ENCODE measurements at regions not wholly inside any gene's neighbourhood (a gene's known extent, or its start where the extent isn't known, plus 50 kb on each side); places are given as distances from the start of the nearest gene placed in this dataset.
"Not testable (repeated sequence)": the region's sequence is repeated elsewhere in the genome, so short reads cannot be mapped to it uniquely, and the experiment has no call there.

DNA sequence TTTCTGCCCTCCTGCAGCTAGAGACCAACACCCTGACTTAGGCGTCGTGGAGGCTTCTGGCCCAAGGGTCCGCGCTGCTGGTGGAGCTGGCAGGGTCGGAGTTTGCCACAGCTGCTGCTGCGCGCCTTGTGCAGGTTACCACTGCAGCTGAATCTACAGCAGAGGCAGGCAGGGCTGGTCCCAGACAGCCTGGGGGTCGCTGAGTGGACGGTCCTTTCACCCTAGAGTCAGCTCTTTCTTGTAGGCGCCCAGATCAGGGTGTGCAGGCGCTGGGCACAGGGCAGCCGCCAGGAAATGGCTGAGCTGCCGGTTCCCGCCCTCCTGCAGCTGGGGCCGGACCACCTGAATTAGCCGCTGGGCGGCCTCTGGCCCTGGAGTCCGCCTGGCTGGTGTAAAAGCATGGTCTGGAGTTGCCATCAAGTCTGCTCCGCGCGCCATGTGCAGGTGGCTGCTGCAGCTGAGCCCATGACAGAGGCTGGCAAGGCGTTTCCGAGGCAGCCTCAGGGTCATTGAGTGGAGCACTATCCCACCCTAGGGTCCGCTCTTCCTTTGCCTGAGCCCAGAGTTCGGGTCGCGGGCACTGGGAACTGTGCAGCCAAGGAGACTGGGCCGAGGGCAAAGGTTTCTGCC lies 144.3 kb downstream of the CCDC74A start:
- not testable (repeated sequence) for DNase-seq (ENCODE audit: low read depth in 3 of 3, low spot score in 1 of 3)

DNA sequence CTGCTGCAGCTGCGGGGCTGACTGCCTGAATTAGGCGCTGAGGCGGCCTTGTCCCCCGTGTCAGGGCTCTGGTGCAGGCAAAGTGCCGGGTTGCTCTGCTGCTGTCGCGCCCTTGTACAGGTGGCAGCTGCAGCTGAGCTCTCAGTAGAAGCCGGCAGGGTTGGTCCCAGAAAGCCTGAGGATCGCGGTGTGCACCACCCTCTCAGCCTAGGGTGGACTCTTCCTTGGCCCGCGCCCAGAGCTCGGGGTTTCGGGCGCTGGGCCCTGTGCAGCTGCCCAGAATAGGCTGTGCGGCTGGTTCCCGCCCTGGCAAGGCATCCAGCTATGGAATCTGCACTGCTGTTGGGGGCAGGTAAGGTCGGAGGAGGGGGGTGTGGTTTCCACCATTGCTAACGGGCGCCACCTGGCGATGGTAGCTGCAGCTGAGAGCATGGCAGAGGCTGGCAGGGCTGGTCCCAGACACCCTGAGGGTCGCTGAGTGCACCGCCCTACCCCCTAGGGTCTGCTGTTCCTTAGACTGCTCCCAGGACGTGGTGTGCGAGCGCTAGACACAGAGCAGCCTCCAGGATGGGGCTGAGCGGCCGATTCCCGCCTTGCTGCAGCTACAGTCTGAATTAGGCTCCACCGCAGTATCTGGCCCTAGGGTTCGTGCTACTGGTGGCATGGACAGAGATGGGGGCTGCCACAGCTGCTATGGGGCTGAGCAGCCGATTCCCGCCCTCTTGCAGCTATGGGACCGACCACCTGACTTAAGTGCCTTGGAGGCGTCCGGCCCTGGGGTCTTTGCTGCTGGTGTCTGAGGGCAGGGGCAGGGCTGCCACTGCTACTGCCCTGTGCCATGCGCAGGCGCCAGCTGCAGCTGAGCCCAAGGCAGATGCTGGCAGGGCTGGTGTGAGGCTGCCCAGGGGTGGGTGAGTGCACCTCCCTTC lies 145.0 kb downstream of the CCDC74A start:
- DNase-seq (ENCODE audit: low read depth in 3 of 3, low spot score in 1 of 3), result peak in 1 of 3 donors; percentile 52

DNA sequence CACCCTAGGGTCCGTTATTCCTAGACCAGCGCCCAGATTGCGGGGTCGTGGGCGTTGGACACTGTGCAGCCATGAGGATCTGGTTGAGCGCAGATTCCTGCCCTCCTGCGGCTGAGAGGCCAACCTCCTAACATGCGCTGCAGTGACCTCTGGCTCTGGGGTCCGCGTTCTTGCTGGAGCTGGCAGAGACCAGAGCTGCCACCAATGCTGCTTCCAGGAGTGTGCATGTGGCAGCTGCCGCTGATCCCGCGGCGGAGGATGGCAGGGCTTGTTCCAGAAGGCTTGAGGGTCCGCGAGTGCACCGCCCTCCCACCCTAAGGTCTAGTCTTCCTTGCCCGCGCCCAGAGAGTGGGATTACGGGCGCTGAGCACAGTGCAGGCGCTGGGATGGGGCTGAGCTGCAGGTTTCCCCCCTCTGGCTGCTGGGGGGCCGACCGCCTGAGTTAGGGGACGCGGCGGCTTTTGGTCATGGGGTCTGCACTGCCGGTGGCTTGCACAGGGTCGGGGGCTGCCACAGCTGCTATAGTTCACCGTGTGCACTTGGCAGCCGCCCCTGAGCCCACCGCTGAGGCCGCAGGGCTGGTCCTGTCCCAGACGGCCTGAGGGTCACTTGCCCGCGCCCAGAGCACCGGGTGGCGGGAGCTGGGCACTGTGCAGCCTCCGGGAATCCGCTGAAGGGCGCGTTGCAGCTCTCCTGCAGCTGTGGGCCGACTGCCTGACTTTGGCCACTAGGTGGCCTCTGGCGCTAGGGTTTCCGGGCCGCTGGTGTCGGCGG lies 145.9 kb downstream of the CCDC74A start:
- DNase-seq (ENCODE audit: low read depth in 3 of 3, low spot score in 1 of 3), result peak in 1 of 3 donors; percentile 48

DNA sequence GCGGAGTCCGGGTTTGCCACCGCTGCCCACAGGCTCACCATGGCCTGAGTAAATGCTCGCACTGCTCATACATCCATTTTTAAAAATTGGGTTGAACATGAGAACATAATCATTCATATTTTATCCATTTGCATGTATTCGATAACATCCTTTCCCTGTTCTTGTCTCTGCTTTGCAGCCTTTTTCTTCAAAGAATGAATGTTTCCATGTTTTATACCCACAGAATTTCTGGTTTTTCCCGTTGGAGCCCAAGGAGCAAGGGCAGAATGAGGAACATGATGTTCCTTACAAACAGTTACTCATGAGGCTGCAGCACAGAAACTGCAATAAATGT lies 146.5 kb downstream of the CCDC74A start:
- DNase-seq (ENCODE audit: low read depth in 3 of 3, low spot score in 1 of 3), result no peak

DNA sequence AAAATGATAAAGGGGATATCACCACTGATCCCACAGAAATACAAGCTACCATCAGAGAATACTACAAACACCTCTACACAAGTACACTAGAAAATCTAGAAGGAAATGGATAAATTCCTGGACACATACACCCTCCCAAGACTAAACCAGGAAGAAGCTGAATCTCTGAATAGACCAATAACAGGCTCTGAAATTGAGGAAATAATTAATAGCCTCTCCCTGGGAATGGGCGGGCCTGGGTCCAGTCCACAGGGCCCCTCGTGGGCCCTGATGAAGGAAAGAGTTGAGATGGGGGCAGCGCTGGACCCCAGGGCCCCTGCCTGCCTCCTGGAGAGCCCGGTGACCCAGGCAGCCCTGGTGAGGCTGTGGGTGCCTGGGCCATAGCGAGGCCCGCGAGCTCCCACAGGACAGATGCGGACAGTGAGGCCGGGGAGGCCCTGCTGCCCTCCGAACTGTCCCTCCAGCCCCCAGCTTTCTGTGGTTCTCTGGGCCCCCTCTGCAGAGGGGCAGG lies 154.0 kb downstream of the CCDC74A start:
- not testable (repeated sequence) for DNase-seq (ENCODE audit: low read depth in 3 of 3, low spot score in 1 of 3)

DNA sequence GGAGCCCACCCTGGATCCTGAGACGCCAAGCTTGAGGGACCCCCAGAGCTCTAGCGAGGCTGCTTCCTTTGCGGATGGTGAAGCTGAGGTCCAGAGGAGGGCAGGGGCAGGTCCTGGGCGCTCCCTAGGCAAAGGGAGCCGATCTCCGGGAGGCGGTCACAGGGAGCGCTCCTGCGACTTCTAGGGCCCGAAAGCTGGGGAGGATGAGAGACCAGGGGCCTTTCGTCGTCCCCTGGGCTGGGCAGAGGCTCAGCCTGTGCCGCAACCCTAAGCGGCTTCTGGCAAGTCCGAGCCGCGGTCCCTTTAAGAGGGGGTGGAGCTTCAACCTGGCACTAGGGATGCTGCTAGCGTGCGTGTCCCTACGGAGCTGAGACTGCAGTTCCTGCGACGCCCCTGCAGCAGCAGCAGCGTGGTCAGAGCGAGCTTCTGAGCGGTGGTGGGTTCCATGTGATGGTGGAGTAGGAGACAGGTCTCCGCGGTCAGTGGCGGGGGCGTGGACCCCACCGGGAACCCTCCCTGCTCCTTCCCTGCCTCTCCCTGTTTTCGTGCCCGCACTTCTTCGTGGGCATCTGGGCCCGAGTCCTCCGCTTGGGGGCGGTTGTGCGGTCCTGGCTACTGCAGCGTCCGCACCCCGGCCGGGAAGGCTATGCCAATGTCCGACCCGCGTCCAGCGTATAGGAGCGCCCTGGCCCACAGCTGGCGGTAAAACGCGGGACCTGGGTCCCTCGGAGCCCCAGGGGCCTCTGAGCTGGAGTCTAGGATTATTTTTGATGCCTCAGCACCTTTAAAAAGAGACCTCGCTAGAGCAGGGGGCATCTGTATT lies 154.6 kb downstream of the CCDC74A start:
- DNase-seq (ENCODE audit: low read depth in 3 of 3, low spot score in 1 of 3), result peak; percentile 24 to 49 (median 34)

DNA sequence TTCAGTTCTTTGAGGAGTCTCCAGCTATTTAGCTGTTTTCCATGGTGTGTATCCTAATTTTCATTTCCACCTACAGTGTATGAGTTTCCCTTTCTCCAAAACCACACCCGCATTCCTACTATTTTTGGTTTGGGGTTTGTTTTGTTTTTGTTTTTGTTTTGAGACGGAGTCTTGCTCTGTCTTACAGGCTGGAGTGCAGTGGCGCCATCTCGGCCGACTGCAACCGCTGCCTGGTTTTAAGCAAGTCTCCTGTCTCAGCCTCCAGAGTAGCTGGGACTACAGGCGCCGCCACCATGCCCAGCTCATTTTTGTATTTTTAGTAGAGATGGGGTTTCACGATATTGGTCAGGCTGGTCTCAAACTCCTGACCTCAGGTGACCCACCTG lies 155.2 kb downstream of the CCDC74A start:
- DNase-seq (ENCODE audit: low read depth in 3 of 3, low spot score in 1 of 3), result not testable (repeated sequence)

DNA sequence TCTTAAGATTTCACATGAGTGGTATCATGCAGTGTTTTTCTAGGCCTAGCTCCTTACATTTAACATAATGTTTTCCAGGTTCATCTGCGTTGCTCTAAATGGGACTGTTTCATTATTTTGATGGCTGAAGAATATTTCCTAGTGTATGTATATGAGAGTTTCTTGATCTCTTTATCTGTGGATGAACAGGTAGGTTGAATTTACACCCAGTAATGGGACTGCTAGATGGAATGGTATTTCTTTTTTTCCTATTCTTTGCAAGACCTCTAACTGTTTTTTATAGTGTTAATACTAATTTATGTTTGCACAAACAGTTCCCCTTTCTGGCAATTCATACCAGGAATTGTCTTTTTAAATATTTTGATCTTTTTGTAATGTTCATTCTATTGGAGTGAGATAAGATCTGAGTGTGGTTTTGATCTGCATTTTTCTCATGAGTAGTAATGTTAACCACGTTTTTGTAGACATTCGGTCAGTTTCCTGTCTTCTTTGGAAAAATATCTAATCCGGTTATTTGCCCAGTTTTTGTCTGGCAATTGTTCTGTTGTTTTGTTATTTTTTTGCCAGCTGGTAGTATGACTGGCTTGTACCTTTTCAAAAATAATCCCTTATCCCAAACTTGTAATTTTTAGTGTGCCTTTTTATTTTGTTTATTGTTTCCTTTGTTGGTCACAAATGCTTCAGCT lies 157.1 kb downstream of the CCDC74A start:
- DNase-seq (ENCODE audit: low read depth in 3 of 3, low spot score in 1 of 3), result not testable (repeated sequence)

DNA sequence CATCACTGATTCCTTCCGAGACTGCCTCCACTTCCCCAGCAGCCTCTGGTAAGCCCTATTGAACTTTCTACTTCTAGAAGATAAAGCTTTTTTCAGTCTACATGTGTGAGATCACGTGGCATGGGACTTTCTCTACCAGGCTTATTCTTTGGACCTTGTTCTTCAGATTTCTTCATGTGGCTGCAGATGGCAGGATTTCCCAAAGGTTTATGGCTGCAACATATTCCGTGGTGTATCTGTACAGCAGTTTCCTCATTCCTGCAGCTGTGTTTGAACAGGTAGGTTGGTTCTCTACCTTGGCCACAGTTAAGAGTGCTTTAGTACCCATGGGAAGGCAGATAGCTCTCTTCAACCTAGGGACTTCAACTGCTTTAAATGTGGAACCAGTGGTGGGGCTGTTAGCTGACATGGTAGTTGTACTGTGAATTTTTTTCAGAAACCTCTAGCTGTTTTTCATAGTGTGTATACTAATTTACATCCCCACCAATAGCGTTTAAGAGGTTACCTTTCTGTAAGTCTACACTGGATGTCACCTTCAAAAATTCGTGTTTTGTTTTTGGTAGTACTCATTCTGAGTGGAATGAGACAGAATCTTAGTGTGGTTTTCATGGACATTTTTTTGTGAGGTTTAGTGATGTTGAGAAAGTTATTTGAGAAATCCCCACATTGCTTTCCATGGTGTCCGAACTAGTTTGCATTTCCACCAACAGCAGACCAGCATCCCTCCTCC lies 158.6 kb downstream of the CCDC74A start:
- DNase-seq (ENCODE audit: low read depth in 3 of 3, low spot score in 1 of 3), result not testable (repeated sequence)

DNA sequence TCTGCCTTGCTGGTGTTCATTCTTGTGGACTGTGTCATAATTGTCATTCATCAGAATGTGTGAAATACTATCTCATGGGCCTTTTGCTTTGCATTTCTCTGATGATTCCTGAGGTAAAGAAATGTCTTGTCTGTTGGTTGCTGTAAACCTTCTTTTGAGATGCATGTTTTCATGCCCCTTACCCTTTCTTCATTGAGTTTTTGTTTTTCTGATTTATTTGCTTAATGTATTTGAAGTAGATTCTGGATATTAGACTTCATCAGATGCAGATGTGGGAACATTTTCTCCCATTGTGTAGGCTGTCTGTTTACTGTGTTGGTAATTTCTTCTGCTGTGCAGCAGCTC lies 159.2 kb downstream of the CCDC74A start:
- not testable (repeated sequence) for DNase-seq (ENCODE audit: low read depth in 3 of 3, low spot score in 1 of 3)

DNA sequence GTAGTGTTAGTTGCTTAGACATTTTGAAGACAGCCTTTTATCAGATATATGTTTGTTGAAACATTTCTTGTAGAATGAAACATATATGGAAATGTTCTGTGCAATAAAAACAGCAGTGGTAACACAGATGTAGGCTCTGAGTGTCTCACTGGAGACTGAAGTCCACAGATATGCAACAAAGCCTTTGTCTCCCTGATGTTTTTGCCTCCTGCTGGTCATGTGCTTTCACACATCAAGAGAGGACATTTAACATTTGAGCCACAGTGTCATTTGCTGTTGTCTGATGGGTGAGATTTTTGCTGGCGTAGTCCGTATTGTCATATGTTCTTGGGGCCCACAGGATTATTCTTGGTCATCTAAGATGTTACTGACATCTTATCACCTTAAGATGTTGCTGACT lies 161.4 kb downstream of the CCDC74A start:
- not testable (repeated sequence) for DNase-seq (ENCODE audit: low read depth in 3 of 3, low spot score in 1 of 3)

DNA sequence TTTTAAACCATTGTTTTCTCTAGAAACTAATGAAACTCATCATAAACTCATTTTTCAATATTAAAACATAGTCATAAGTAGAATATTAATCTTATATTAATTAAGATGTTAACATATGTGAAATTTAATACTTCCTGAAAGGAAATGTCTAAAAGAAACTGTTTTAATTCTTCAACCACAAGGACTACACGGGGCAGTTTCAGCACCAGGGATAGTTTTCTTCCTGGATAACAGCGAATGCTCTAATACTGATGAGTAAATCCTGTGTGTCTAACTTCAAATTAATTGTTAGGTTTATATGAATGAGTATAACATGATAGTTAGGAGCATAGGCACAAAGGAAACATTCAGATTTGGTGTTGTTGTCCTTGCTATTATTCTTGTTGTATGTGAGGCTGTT lies 183.6 kb downstream of the CCDC74A start:
- not testable (repeated sequence) for DNase-seq (ENCODE audit: low read depth in 3 of 3, low spot score in 1 of 3)

DNA sequence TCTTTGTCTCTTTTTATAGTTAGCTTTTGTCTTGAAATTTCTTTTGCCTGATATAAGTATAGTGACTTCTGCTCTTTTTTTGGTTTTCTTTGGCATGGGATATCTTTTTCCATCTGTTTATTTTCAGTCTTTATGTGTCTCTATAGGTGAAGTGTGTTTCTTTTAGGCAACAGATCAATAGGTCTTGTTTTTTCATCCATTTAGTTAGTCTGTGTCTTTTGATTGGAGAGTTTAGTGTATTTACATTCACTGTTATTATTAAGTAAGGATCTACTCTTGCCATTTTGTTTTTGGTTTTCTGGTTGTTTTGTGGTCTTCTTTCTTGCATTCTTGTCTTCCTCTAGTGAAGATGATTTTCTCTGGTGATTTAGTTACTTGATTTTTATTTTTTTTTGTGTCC lies 190.2 kb downstream of the CCDC74A start:
- not testable (repeated sequence) for DNase-seq (ENCODE audit: low read depth in 3 of 3, low spot score in 1 of 3)

DNA sequence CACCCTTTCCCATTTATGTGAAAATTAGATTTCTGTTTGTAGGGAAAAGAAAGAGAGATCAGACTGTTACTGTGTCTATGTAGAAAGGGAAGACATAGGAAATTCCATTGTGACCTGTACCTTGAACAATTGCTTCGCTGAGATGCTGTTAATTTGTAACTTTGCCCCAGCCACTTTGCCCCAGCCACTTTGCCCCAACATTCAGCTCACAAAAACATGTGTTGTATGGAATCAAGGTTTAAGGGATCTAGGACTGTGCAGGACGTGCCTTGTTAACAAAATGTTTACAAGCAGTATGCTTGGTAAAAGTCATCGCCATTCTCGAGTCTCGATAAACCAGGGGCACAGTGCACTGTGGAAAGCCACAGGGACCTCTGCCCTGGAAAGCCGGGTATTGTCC lies 193.5 kb downstream of the CCDC74A start:
- DNase-seq (ENCODE audit: low read depth in 3 of 3, low spot score in 1 of 3), result not testable (repeated sequence)

DNA sequence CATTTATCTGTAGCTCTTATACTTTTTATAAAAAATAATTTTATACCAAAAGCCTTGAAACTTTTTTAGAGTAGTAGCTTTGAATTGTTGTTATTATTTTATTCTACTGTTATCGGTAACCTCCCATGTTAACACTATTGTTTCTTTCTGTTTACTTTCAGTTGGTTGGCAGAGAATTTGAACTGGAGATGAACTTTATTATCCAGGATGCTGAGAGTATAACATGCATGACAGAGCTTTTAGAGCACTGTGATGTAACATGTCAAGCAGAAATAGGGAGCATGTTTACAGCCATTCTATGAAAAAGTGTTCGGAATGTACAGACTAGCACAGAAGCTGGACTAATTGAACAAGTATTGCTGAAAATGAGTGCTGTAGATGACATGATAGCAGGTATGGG lies 194.6 kb downstream of the CCDC74A start:
- not testable (repeated sequence) for DNase-seq (ENCODE audit: low read depth in 3 of 3, low spot score in 1 of 3)

DNA sequence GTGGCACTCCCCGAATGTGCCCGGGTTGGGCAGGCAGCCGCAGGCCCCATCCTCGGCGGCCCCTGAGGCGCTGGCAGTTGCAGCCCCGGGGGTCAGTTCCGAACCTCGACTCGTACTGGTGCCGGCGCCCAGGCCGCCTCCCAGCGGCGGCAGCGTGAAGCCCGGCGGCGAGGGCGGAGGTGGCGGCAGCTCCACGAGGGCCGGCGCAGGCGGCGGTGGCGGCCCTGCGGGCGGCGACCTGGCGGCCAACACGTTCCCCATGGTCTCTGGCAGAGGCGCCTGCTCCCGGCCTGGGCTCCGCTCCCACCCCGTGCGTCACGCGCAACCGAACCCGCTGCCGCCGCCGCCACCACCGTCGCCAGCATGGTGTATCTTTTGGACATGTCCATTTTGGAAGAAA lies 196.3 kb downstream of the CCDC74A start:
- DNase-seq (ENCODE audit: low read depth in 3 of 3, low spot score in 1 of 3), result no peak

DNA sequence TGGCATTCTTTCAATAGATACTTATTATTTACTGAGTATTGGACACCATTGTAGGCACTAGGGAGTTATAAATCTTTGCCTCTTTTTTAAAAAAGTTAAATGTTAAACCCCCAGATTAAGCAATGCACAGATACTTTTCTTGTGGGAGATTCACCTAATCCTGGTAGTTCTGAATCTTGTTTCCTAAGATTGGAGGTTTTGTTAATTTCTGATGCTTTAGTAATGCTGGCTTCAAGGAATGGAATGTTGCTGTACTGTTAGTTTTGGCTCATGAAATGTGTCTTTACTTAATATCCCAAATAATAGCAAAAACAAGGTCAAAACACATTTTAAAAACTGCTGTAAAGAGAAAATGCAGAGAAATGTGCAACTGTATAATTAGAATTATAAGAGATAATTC lies 200.8 kb downstream of the CCDC74A start:
- DNase-seq (ENCODE audit: low read depth in 3 of 3, low spot score in 1 of 3), result not testable (repeated sequence)

DNA sequence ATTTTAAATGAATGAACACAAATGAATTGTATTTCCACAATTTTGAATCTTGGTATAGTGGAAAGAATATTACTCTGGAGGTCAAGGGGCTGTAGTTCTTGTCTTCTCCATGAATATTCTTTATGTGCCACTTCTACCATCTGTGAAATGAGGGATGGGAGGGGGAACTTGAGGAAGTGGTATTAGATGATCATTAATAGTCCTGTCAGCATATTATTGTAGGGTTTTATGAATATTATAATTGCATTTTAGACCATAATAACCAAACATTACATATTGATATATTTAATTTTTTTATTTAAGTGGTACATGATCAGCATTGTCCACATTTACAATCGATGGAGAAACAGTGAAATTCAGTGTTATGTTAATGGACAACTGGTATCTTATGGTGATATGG lies 205.8 kb downstream of the CCDC74A start:
- not testable (repeated sequence) for DNase-seq (ENCODE audit: low read depth in 3 of 3, low spot score in 1 of 3)

DNA sequence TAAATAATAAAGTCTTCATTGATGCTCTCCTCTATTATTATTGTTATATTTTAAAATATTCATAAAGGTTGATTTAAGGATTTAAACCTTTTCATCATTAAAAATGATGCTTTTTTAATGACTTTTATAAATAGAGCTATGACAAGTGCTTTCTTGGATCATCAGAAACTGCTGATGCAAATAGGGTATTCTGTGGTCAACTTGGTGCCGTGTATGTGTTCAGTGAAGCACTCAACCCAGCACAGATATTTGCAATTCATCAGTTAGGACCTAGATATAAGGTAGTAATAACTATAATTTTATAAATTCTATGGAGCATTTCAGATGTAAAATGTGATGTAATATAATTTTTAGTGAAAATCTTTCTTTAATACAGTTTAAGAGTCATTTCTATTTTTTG lies 208.7 kb downstream of the CCDC74A start:
- DNase-seq (ENCODE audit: low read depth in 3 of 3, low spot score in 1 of 3), result not testable (repeated sequence)
